Progenitor cell of endocrine pancreas (in vitro differentiated cells): ENCODE measurements at regions not wholly inside any gene's neighbourhood (a gene's known extent, or its start where the extent isn't known, plus 50 kb on each side); places are given as distances from the start of the nearest gene placed in this dataset.

Source experiments
- DNase-seq: peaks from one replicate; pipeline ENCODE4 v3.0.0; 2021; ENCODE audit warnings: low spot score; ENCODE audit not compliant: unreplicated experiment
- H3K27ac Mint-ChIP-seq: 2 replicates; pipeline ENCODE4 v1.8.0; 2021; ENCODE audit warnings: mild to moderate bottlenecking, moderate library complexity, mixed read lengths
- H3K27me3 Mint-ChIP-seq: 2 replicates; pipeline ENCODE4 v1.8.0; 2021; ENCODE audit warnings: mixed read lengths
- H3K36me3 Mint-ChIP-seq: 2 replicates; pipeline ENCODE4 v1.8.0; 2022; ENCODE audit warnings: mixed read lengths; ENCODE audit not compliant: insufficient read depth
- H3K4me1 Mint-ChIP-seq: 2 replicates; pipeline ENCODE4 v1.8.0; 2021; ENCODE audit warnings: low read depth, mixed read lengths
- H3K4me3 Mint-ChIP-seq: 2 replicates; pipeline ENCODE4 v1.8.0; 2021; ENCODE audit warnings: low read depth, mild to moderate bottlenecking, moderate library complexity, mixed read lengths
- H3K9me3 Mint-ChIP-seq: 2 replicates; pipeline ENCODE4 v1.8.0; 2021; ENCODE audit warnings: low read depth, mixed read lengths
- TF ChIP-seq, protein P1 (sequence below): fragments of 200-600 bp; sonication (generic); IDR thresholded peaks from one replicate; pipeline ENCODE4 v1.5.0; 2021; ENCODE audit warnings: antibody characterized with exemption, mild to moderate bottlenecking; ENCODE audit not compliant: unreplicated experiment

DNA sequence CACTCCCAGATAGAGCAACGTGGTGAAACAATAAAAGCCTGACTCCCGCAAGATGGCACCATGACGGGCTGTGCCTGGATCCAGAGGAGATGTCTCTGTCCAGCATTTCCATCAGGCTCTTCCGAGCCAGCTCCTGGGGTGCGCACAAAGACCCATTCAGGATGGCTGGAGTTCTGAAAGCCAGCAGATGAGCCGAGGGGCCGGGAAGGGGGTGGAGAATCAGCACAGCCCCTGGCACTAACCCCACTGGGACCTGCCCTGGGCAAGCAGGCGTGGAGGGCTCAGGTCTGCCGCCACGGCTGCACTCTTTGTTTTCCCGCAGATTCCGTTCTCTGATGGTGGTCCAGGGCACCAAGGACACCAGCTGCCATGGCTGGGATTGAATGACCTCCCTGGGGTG lies 97.2 kb upstream of the BLID start:
- H3K27me3 Mint-ChIP-seq = no peaks in the 10 kb centered on the region

DNA sequence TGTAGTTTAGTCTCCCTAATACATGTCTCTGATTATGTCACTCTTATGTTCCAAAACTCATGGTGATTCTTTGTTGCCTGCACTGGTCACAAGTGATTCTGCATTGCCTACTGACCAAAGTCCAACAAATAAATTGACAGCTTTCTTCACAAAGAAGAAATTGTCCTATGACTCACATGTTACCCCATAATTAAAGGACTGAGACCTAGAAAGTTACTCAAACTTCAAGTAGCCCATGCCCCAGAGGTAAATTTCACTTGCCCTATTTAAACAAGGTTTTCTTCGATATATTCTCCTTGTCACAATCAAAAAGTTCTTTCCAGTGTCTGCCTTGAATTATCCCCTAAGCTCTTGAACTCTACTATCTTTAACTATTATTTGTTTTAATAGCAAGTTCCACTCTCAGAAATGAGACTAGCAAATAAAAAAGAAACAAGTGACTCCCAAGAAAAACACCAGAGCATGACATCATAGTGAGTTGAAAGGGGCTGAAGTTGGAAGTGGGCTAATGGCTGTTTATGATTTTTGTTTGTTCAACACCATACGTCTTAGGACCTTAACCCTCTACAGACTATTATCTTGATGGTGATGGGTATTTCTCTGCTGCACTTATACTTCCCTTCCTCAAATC lies 94.5 kb upstream of the BLID start:
- Mint-ChIP-seq H3K4me1 (no peaks in the 10 kb centered on the region), H3K27ac (no peak overlapping the region), H3K36me3 (no peaks in the 10 kb centered on the region), H3K4me3 (no peak overlapping the region), H3K9me3 (no peaks in the 10 kb centered on the region), H3K27me3 (peaks cover 14% of the 10 kb centered on the region)
- TF ChIP-seq, protein P1, sequence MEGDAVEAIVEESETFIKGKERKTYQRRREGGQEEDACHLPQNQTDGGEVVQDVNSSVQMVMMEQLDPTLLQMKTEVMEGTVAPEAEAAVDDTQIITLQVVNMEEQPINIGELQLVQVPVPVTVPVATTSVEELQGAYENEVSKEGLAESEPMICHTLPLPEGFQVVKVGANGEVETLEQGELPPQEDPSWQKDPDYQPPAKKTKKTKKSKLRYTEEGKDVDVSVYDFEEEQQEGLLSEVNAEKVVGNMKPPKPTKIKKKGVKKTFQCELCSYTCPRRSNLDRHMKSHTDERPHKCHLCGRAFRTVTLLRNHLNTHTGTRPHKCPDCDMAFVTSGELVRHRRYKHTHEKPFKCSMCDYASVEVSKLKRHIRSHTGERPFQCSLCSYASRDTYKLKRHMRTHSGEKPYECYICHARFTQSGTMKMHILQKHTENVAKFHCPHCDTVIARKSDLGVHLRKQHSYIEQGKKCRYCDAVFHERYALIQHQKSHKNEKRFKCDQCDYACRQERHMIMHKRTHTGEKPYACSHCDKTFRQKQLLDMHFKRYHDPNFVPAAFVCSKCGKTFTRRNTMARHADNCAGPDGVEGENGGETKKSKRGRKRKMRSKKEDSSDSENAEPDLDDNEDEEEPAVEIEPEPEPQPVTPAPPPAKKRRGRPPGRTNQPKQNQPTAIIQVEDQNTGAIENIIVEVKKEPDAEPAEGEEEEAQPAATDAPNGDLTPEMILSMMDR = no peak
- no peak for DNase-seq

More for the DNA sequence above, 97.2 kb upstream of the BLID start:
- TF ChIP-seq, protein P1 = no peak
- Mint-ChIP-seq H3K4me3 (no peak overlapping the region), H3K9me3 (no peaks in the 10 kb centered on the region), H3K36me3 (no peaks in the 10 kb centered on the region), H3K4me1 (no peaks in the 10 kb centered on the region), H3K27ac (no peak overlapping the region)
- no peak for DNase-seq

DNA sequence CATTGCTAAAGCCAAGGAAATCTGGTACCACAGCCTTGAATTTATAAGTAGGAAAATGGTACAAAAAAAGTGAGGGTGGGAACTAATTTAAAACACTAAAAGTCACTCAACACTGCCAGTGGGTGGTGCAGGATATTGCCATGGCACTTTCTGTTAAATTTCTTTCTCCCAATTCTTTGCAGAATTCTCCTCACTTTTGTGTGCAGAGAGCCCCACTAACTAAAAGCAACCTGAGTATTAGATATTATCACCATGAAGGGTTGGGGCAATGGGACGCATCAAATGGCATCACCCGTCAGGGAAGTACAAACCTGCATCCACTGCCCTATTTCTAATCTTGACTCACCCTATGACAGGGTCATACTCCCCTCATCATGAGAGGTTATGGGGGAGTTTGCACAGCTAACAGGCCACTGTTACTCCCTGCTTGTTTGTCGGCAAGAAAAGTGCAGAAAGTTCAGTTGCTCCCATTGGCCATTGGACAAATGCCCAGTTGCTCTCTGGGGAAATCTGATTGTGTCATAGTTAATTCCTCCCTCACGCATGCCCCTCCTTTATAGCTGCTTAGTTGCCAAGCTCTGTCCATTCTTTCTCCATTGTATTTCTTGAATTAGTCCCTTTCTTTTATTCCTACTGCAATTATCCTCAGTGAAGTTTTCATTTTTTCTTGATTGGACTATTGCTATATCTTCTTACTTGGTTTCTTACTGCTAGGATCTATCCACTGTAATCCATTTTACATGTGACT lies 93.8 kb upstream of the BLID start:
- H3K27ac Mint-ChIP-seq = no peak overlapping the region
- no peak for DNase-seq
- no peaks in the 10 kb centered on the region for H3K4me1 Mint-ChIP-seq
- TF ChIP-seq, protein P1 = no peak
- H3K4me3 Mint-ChIP-seq = no peak overlapping the region
- H3K9me3 Mint-ChIP-seq = no peaks in the 10 kb centered on the region
- peaks cover 18% of the 10 kb centered on the region for H3K27me3 Mint-ChIP-seq
- H3K36me3 Mint-ChIP-seq = no peaks in the 10 kb centered on the region

DNA sequence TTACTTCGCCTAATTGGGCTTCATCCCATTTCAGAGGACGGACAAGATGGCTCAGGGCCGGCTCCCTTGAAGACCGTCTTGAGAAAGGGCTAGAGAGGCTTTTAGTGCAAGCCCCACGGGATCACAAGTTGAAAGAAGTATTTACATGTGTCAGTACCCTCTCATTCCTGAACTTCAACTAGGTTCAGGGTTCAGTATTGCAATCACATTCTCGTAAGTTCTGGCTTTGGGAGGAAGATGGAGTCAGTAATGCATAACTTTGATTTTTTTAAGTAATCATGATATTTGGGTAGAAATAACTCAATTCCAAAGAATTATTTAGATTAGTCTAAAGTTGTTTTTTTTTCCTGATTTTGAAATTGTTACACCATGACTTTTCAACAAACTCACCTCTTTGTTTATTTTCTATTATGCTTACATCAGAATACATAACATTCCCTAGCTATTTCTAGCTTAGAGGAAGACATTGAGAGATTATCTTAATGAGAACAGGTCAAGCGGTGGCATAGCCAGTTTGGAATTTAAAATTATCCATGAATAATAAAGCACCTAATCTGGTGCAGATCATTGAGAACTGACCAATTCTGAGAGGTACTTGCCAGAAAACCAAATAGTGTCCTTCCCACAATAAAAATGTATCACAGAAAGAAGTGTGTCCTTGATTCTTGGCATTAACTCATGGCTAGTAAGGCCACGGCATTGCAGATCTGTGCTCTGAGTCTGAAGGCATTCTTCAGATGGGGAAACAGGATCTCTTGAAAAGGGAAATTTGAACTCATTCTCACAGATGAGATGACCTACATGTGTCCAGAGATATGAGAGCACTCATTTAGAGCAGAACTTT lies 92.1 kb upstream of the BLID start:
- Mint-ChIP-seq H3K36me3 (no peaks in the 10 kb centered on the region), H3K27me3 (peaks cover 29% of the 10 kb centered on the region), H3K4me1 (no peaks in the 10 kb centered on the region), H3K27ac (no peak overlapping the region), H3K4me3 (no peak overlapping the region), H3K9me3 (no peaks in the 10 kb centered on the region)
- TF ChIP-seq, protein P1 = no peak
- no peak for DNase-seq

DNA sequence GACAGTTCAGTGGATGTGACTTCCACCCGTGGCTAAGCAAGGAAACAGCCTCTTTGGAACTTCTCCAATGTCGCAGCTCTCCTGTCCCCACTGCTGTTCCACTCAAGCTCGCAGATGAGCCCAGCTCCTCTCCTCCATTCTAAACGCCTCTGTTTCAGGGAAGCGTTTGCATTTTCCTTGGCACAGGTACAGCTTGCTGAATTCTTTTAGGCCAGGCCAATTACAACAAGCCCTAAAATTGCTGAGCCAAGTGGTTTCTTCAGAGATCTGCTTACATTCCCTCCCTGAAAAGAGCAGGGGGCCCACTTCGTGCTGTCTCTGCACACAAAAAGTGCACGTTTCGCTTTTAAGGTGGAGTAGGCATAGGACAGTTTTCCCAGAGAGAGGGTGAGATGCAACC lies 91.5 kb upstream of the BLID start:
- DNase-seq = no peak
- H3K9me3 Mint-ChIP-seq = no peaks in the 10 kb centered on the region
- H3K4me1 Mint-ChIP-seq = peaks cover 4% of the 10 kb centered on the region
- no peak overlapping the region for H3K4me3 Mint-ChIP-seq
- H3K27ac Mint-ChIP-seq = no peak overlapping the region
- H3K36me3 Mint-ChIP-seq = no peaks in the 10 kb centered on the region
- TF ChIP-seq, protein P1 = no peak
- peaks cover 35% of the 10 kb centered on the region for H3K27me3 Mint-ChIP-seq
